Breast epithelium (tissue), 4 donors: ENCODE measurements at regions not wholly inside any gene's neighbourhood (a gene's known extent, or its start where the extent isn't known, plus 50 kb on each side); places are given as distances from the start of the nearest gene placed in this dataset.

ENCODE experiments used
- DNase-seq, 2 donors: peaks; one replicate each; pipeline ENCODE4 v3.0.0-alpha.2; 2019; ENCODE audit warnings: low spot score in 2 of 2
- H3K27ac ChIP-seq, 2 donors: fragments of 200-600 bp; sonication (generic) in 1 of 2; one replicate each; pipeline ENCODE4 v1.5.1; 2016 to 2019; ENCODE audit warnings: mild to moderate bottlenecking in 1 of 2
- H3K27me3 ChIP-seq, 2 donors: fragments of 200-600 bp; sonication (generic) in 1 of 2; one replicate each; pipeline versions ENCODE4 v1.5.1 to v1.6.0; 2017 to 2019; ENCODE audit warnings: control low read depth in 1 of 2, mild to moderate bottlenecking in 1 of 2
- H3K36me3 ChIP-seq: fragments of 200-600 bp; one replicate; pipeline ENCODE4 v1.5.1; 2019
- H3K4me1 ChIP-seq, 2 donors: fragments of 200-600 bp; sonication (generic); one replicate each; pipeline ENCODE4 v1.5.1; 2016 to 2019; ENCODE audit warnings: control low read depth in 1 of 2
- H3K4me3 ChIP-seq, 3 donors: fragments of 200-600 bp; sonication (generic); 1 replicate in 2 of 3; 2 replicates in 1 of 3; pipeline ENCODE4 v1.5.1; 2016 to 2019; ENCODE audit warnings: mild to moderate bottlenecking in 3 of 3, moderate library complexity in 2 of 3
- H3K9me3 ChIP-seq, 2 donors: fragments of 200-600 bp; sonication (generic) in 1 of 2; one replicate each; pipeline ENCODE4 v1.5.1; 2016 to 2019; ENCODE audit warnings: control low read depth in 1 of 2
- CTCF ChIP-seq, 3 donors: fragments of 450-650 bp; IDR thresholded peaks; one replicate each; pipeline ENCODE4 v1.5.1; 2016 to 2017; ENCODE audit warnings: antibody characterized with exemption in 3 of 3, mild to moderate bottlenecking in 3 of 3, moderate library complexity in 3 of 3
- POLR2A ChIP-seq: fragments of 450-650 bp; IDR thresholded peaks from one replicate; pipeline ENCODE4 v1.6.1; 2016; ENCODE audit warnings: antibody characterized with exemption, mild to moderate bottlenecking, moderate library complexity
- POLR2AphosphoS5 ChIP-seq, 3 donors: sonication (generic); formaldehyde crosslinking; IDR thresholded peaks; one replicate each; pipeline ENCODE4 v1.6.1; 2017; ENCODE audit warnings: antibody characterized with exemption in 3 of 3
- intact Hi-C: fragments of 100-400 bp; cut with DNase I; formaldehyde crosslinking; loops from one replicate; pipeline ENCODE4 v1.15.1; 2023; ENCODE audit warnings: low total_unique reads

- no peaks in the 10 kb centered on the region for H3K27me3 ChIP-seq
- TF ChIP-seq POLR2A (no peak), CTCF (IDR thresholded peaks at IDR 0.05) (no peak), POLR2AphosphoS5 (IDR thresholded peaks at IDR 0.05) (no peak)
These were observed 104.9 kb downstream of the FEM1C start for GRCh38 chr5:115439639-115440038.

GRCh38 chr5:115439042-115439441 is 105.5 kb downstream of the FEM1C start:
- Histone ChIP-seq H3K27ac (no peak overlapping the region), H3K36me3 (no peaks in the 10 kb centered on the region), H3K4me1 (no peaks in the 10 kb centered on the region), H3K4me3 (no peak overlapping the region), H3K9me3 (peaks cover 5 to 6% of the 10 kb centered on the region in 2 donors), H3K27me3 (no peaks in the 10 kb centered on the region)
- no peak for TF ChIP-seq POLR2A
- no peak for TF ChIP-seq POLR2AphosphoS5 (IDR thresholded peaks at IDR 0.05)
- no peak for TF ChIP-seq CTCF (IDR thresholded peaks at IDR 0.05)
- intact Hi-C loops, result no loop called here
- DNase-seq, result no peak

More at GRCh38 chr5:115439639-115440038, 104.9 kb downstream of the FEM1C start:
- H3K36me3 ChIP-seq, result no peaks in the 10 kb centered on the region
- intact Hi-C loops, result no loop called here
- no peak for DNase-seq
- H3K4me3 ChIP-seq, result no peak overlapping the region
- peaks cover 5 to 6% of the 10 kb centered on the region in 2 donors for H3K9me3 ChIP-seq
- no peaks in the 10 kb centered on the region for H3K4me1 ChIP-seq
- H3K27ac ChIP-seq, result no peak overlapping the region

- no peak overlapping the region for H3K27ac ChIP-seq
These were observed 108.5 kb downstream of the FEM1C start for GRCh38 chr5:115435778-115436712.

GRCh38 chr5:115435065-115435777 is 109.4 kb downstream of the FEM1C start:
- no peaks in the 10 kb centered on the region for H3K36me3 ChIP-seq
- H3K4me1 ChIP-seq, result no peaks in the 10 kb centered on the region
- no peak overlapping the region for H3K4me3 ChIP-seq
- no peak for DNase-seq
- peaks cover 5 to 6% of the 10 kb centered on the region in 2 donors for H3K9me3 ChIP-seq
- no peak overlapping the region for H3K27ac ChIP-seq
- intact Hi-C loops, result no loop called here
- no peak for TF ChIP-seq POLR2A
- TF ChIP-seq CTCF (IDR thresholded peaks at IDR 0.05), result no peak
- H3K27me3 ChIP-seq, result no peaks in the 10 kb centered on the region

More at GRCh38 chr5:115435778-115436712, 108.5 kb downstream of the FEM1C start:
- Histone ChIP-seq H3K4me1 (no peaks in the 10 kb centered on the region), H3K27me3 (no peaks in the 10 kb centered on the region), H3K4me3 (no peak overlapping the region), H3K36me3 (no peaks in the 10 kb centered on the region), H3K9me3 (peaks cover 5 to 6% of the 10 kb centered on the region in 2 donors)
- TF ChIP-seq POLR2A, result no peak
- TF ChIP-seq CTCF (IDR thresholded peaks at IDR 0.05), result no peak
- no peak for TF ChIP-seq POLR2AphosphoS5 (IDR thresholded peaks at IDR 0.05)
- intact Hi-C loops, result no loop called here
- DNase-seq, result no peak

GRCh38 chr5:115433918-115434317 is 110.7 kb downstream of the FEM1C start:
- Histone ChIP-seq H3K4me1 (no peaks in the 10 kb centered on the region), H3K27me3 (no peaks in the 10 kb centered on the region), H3K4me3 (no peak overlapping the region), H3K27ac (no peak overlapping the region), H3K9me3 (no peaks in the 10 kb centered on the region), H3K36me3 (no peaks in the 10 kb centered on the region)
- TF ChIP-seq CTCF (IDR thresholded peaks at IDR 0.05), result no peak
- TF ChIP-seq POLR2A, result no peak
- TF ChIP-seq POLR2AphosphoS5 (IDR thresholded peaks at IDR 0.05), result no peak
- intact Hi-C loops, result no loop called here
- no peak for DNase-seq
